HG03469 (cell line): ENCODE measurements at regions not wholly inside any gene's neighbourhood (a gene's known extent, or its start where the extent isn't known, plus 50 kb on each side); places are given as distances from the start of the nearest gene placed in this dataset.
"Not testable (repeated sequence)": the region's sequence is repeated elsewhere in the genome, so short reads cannot be mapped to it uniquely, and the experiment has no call there.

Experiments
- ATAC-seq: cut with Tn5 transposase; IDR thresholded peaks from one replicate; pipeline ENCODE4 v1.9.1; 2021; ENCODE audit warnings: mild to moderate bottlenecking, moderate library complexity, moderate number of reproducible peaks; ENCODE audit not compliant: unreplicated experiment

- no peak for ATAC-seq
Measured at GRCh38 chr2:57399057-57399456, 647.5 kb upstream of the VRK2 start.

GRCh38 chr2:57402096-57402495, 644.5 kb upstream of the VRK2 start:
- ATAC-seq: no peak

GRCh38 chr2:57402755-57403154, 643.9 kb upstream of the VRK2 start:
- no peak for ATAC-seq

GRCh38 chr2:57407772-57408201, 638.8 kb upstream of the VRK2 start:
- no peak for ATAC-seq

- no peak for ATAC-seq
Measured at GRCh38 chr2:57408587-57408986, 638.0 kb upstream of the VRK2 start.

GRCh38 chr2:57417007-57417406, 629.6 kb upstream of the VRK2 start:
- no peak for ATAC-seq

GRCh38 chr2:57418859-57419346, 627.7 kb upstream of the VRK2 start:
- ATAC-seq: not testable (repeated sequence)

- no peak for ATAC-seq
Measured at GRCh38 chr2:57429831-57430230, 616.8 kb upstream of the VRK2 start.

GRCh38 chr2:57432528-57432927, 614.1 kb upstream of the VRK2 start:
- ATAC-seq: no peak

- ATAC-seq: no peak
Measured at GRCh38 chr2:57434441-57434840, 612.2 kb upstream of the VRK2 start.

- no peak for ATAC-seq
Measured at GRCh38 chr2:57434972-57435371, 611.6 kb upstream of the VRK2 start.

- no peak for ATAC-seq
Measured at GRCh38 chr2:57437077-57437476, 609.5 kb upstream of the VRK2 start.

- ATAC-seq: no peak
Measured at GRCh38 chr2:57440437-57440836, 606.2 kb upstream of the VRK2 start.

GRCh38 chr2:57443086-57443485, 603.5 kb upstream of the VRK2 start:
- no peak for ATAC-seq

- no peak for ATAC-seq
Measured at GRCh38 chr2:57443973-57444521, 602.6 kb upstream of the VRK2 start.

- ATAC-seq: no peak
Measured at GRCh38 chr2:57444752-57445430, 601.7 kb upstream of the VRK2 start.

GRCh38 chr2:57448816-57449215, 597.8 kb upstream of the VRK2 start:
- ATAC-seq: no peak

GRCh38 chr2:57450170-57450569, 596.4 kb upstream of the VRK2 start:
- ATAC-seq: peak; percentile 94

GRCh38 chr2:57452634-57453033, 594.0 kb upstream of the VRK2 start:
- ATAC-seq: no peak

GRCh38 chr2:57453945-57454344, 592.7 kb upstream of the VRK2 start:
- ATAC-seq: no peak

GRCh38 chr2:57460396-57461276, 586.0 kb upstream of the VRK2 start:
- no peak for ATAC-seq

GRCh38 chr2:57461624-57462023, 585.0 kb upstream of the VRK2 start:
- no peak for ATAC-seq
